ENCODE measurements at regions not wholly inside any gene's neighbourhood (a gene's known extent, or its start where the extent isn't known, plus 50 kb on each side); places are given as distances from the start of the nearest gene placed in this dataset.

GRCh38 chr5:4781299-4781698 is 358.8 kb upstream of the ADAMTS16 start:
- H3K36me3 ChIP-seq (replicated peaks) = no peaks in the 10 kb centered on the region
- no peak overlapping the region for H3K4me3 ChIP-seq (ENCODE audit: low read depth, low read length)
- TF ChIP-seq CTCF (IDR thresholded peaks at IDR 0.05; ENCODE audit: low read depth, low read length, missing control alignments) = no peak
- no peak overlapping the region for H3K27ac ChIP-seq
- no peak for DNase-seq
- no peaks in the 10 kb centered on the region for H3K27me3 ChIP-seq (replicated peaks)
- in situ Hi-C loops (cut with HindIII; ENCODE audit: low pct_ligation_motif_present, low sequenced_read_pairs) = no loop called here

- DNase-seq = no peak
Observed at GRCh38 chr5:4785971-4786370, 354.2 kb upstream of the ADAMTS16 start.

DNA sequence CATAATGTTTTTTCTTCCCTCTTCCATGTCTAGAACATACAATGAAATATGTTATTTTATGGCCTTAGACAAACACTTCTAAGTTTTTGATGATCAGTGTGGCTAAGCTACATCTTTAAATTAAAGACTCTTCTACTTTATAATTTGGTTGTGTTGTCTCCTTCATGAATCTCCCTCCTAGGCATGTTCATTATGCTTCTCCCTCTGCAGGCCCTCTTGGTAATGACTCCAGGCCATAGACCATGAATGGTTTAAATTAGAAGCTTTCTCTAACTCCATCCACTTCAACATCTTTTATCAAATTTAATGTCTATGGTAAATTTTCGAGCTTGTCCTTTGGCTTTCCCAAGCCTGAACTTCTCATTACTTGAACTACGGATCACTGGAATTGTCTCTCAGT is 342.7 kb upstream of the ADAMTS16 start:
- in situ Hi-C loops (cut with HindIII; ENCODE audit: low pct_ligation_motif_present, low sequenced_read_pairs) = no loop called here
- no peak for TF ChIP-seq CTCF (IDR thresholded peaks at IDR 0.05; ENCODE audit: low read depth, low read length, missing control alignments)
- H3K4me3 ChIP-seq (ENCODE audit: low read depth, low read length) = no peak overlapping the region

More at GRCh38 chr5:4785971-4786370, 354.2 kb upstream of the ADAMTS16 start:
- H3K27ac ChIP-seq = no peak overlapping the region
- in situ Hi-C loops (cut with HindIII; ENCODE audit: low pct_ligation_motif_present, low sequenced_read_pairs) = no loop called here
- no peak for TF ChIP-seq CTCF (IDR thresholded peaks at IDR 0.05; ENCODE audit: low read depth, low read length, missing control alignments)
- no peak overlapping the region for H3K4me3 ChIP-seq (ENCODE audit: low read depth, low read length)
- no peaks in the 10 kb centered on the region for H3K36me3 ChIP-seq (replicated peaks)
- no peaks in the 10 kb centered on the region for H3K27me3 ChIP-seq (replicated peaks)

DNA sequence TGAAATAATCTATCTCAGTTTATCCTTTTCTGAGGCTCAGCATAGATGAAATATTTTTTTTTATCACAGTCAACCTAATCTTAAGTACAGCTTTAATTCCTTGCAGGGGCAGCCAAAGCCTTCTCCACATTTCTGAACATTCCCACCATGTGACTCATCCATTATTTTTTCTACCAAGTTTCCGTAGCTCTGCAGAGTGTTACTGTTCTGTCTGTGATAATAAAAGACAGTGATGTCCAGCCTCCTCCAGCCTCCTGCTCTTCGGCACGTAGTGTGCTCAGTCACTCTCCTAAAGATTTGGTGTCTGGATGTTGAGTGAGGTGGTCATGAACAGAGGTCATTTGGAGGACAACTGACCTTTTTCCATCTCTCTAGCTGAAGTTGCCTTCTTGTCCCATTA is 338.1 kb upstream of the ADAMTS16 start:
- Histone ChIP-seq H3K27ac (no peak overlapping the region), H3K36me3 (replicated peaks) (no peaks in the 10 kb centered on the region), H3K4me3 (ENCODE audit: low read depth, low read length) (no peak overlapping the region), H3K27me3 (replicated peaks) (no peaks in the 10 kb centered on the region)
- in situ Hi-C loops (cut with HindIII; ENCODE audit: low pct_ligation_motif_present, low sequenced_read_pairs) = no loop called here
- no peak for TF ChIP-seq CTCF (IDR thresholded peaks at IDR 0.05; ENCODE audit: low read depth, low read length, missing control alignments)
- DNase-seq = no peak

More for the DNA sequence above, 342.7 kb upstream of the ADAMTS16 start:
- no peak for DNase-seq
- Histone ChIP-seq H3K27me3 (replicated peaks) (no peaks in the 10 kb centered on the region), H3K36me3 (replicated peaks) (no peaks in the 10 kb centered on the region), H3K27ac (no peak overlapping the region)

DNA sequence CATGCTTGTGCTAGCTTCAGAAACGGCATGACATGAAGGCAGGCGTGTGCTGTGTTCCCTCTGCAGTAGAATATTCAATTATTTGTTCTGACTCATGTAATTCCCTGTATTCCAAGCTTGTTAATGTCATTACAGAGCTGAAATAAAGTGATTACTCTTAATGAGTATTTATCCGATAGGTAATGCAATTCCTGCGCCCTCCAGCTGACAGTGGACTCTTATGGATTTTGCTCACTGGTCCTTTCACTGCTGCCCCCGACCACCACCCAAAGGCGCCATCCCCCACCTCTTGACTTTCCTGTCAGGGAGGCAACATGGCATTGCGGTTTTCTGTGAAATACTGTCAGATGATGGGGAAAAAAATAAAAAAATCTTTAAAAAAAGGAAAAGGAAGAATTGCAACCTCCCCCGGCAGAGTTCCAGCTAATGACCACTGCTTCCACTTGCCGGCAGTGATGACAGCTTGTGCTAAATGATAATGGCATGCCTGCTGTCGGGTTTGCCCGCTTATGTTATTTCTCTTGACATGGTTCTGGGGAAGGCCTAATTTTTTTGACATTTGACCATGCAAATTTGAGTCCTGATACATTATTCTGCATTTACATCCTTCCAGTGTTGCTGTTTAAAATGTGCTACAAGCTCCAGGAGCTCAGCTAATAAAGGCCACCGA is 335.3 kb upstream of the ADAMTS16 start:
- no peak for DNase-seq
- in situ Hi-C loops (cut with HindIII; ENCODE audit: low pct_ligation_motif_present, low sequenced_read_pairs) = no loop called here
- TF ChIP-seq CTCF (IDR thresholded peaks at IDR 0.05; ENCODE audit: low read depth, low read length, missing control alignments) = no peak

DNA sequence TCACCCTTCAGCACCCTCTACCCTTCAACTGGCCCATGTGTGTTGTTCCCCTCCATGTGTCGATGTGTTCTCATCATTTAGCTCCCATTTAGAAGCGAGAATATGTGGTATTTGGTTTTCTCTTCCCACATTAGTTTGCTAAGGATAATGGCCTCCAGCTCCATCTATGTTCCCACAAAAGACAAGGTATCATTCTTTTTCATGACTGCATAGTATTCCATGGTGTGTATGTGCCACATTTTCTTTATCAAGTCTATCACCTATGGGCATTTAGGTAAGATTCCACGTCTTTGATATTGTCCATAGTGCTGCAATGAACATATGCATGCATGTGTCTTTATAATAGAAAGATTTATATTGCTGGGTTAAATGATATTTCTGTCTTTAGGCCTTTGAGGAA is 325.1 kb upstream of the ADAMTS16 start:
- no peak for TF ChIP-seq CTCF (IDR thresholded peaks at IDR 0.05; ENCODE audit: low read depth, low read length, missing control alignments)
- Histone ChIP-seq H3K4me3 (ENCODE audit: low read depth, low read length) (no peak overlapping the region), H3K27ac (no peak overlapping the region), H3K27me3 (replicated peaks) (no peaks in the 10 kb centered on the region), H3K36me3 (replicated peaks) (no peaks in the 10 kb centered on the region)
- DNase-seq = no peak
- in situ Hi-C loops (cut with HindIII; ENCODE audit: low pct_ligation_motif_present, low sequenced_read_pairs) = no loop called here

More for the DNA sequence above, 335.3 kb upstream of the ADAMTS16 start:
- H3K27me3 ChIP-seq (replicated peaks) = no peaks in the 10 kb centered on the region
- H3K27ac ChIP-seq = no peak overlapping the region
- no peaks in the 10 kb centered on the region for H3K36me3 ChIP-seq (replicated peaks)
- no peak overlapping the region for H3K4me3 ChIP-seq (ENCODE audit: low read depth, low read length)
